Smooth muscle cell (in vitro differentiated cells): ENCODE measurements at regions not wholly inside any gene's neighbourhood (a gene's known extent, or its start where the extent isn't known, plus 50 kb on each side); places are given as distances from the start of the nearest gene placed in this dataset.
A peak's percentile ranks its signal among the peaks of the same experiment; 100 is the strongest.
"Not testable (repeated sequence)": the region's sequence is repeated elsewhere in the genome, so short reads cannot be mapped to it uniquely, and the experiment has no call there.

Experiments used
- DNase-seq: peaks from one replicate; lab custom pipeline; 2025; ENCODE audit not compliant: unreplicated experiment; lab: John Stamatoyannopoulos, UW
- H2AFZ ChIP-seq: fragments of 200-600 bp; sonication (generic); 2 replicates; pipeline ENCODE4 v1.6.0; 2016; ENCODE audit warnings: antibody characterized with exemption, low read depth, mild to moderate bottlenecking
- H3F3A ChIP-seq: fragments of 200-600 bp; sonication (generic); 2 replicates; pipeline ENCODE4 v1.6.0; 2017; ENCODE audit warnings: antibody characterized with exemption, low read depth
- H3K27ac ChIP-seq: fragments of 200-600 bp; sonication (generic); 2 replicates; pipeline ENCODE4 v1.5.1; 2016; ENCODE audit warnings: low read depth, mild to moderate bottlenecking
- H3K27me3 ChIP-seq: fragments of 200-600 bp; sonication (generic); 2 replicates; pipeline ENCODE4 v1.6.1; 2016; ENCODE audit warnings: low read depth, mild to moderate bottlenecking
- H3K36me3 ChIP-seq: fragments of 200-600 bp; sonication (generic); 2 replicates; pipeline ENCODE4 v1.5.1; 2016; ENCODE audit warnings: low read depth
- H3K4me1 ChIP-seq: fragments of 200-600 bp; sonication (generic); 2 replicates; pipeline ENCODE4 v1.5.1; 2016; ENCODE audit warnings: low read depth
- H3K4me2 ChIP-seq: fragments of 200-600 bp; sonication (generic); 2 replicates; pipeline ENCODE4 v1.6.0; 2016; ENCODE audit warnings: mild to moderate bottlenecking
- H3K4me3 ChIP-seq: fragments of 200-600 bp; sonication (generic); 2 replicates; pipeline ENCODE4 v1.5.1; 2016; ENCODE audit warnings: mild to moderate bottlenecking
- H3K79me2 ChIP-seq: fragments of 200-600 bp; sonication (generic); 2 replicates; pipeline ENCODE4 v1.6.0; 2016; ENCODE audit warnings: low read depth, mild to moderate bottlenecking
- H3K9ac ChIP-seq: fragments of 200-600 bp; sonication (generic); 2 replicates; pipeline ENCODE4 v1.6.0; 2016; ENCODE audit warnings: low read depth
- H3K9me3 ChIP-seq: fragments of 200-600 bp; sonication (generic); replicated peaks from 2 replicates; pipeline ENCODE4 v1.5.1; 2016; ENCODE audit warnings: low read depth
- H4K20me1 ChIP-seq: fragments of 200-600 bp; sonication (generic); 2 replicates; pipeline ENCODE4 v1.6.0; 2016; ENCODE audit warnings: low read depth
- CTCF ChIP-seq: fragments of 200-600 bp; sonication (generic); IDR thresholded peaks from 2 replicates; pipeline ENCODE4 v1.5.1; 2017; ENCODE audit warnings: borderline replicate concordance, mild to moderate bottlenecking, antibody characterized with exemption; ENCODE audit not compliant: insufficient read depth, poor library complexity, severe bottlenecking
- WGBS: methylation state at CpG from one replicate; pipeline ENCODE4 v1.1.7; 2016; ENCODE audit warnings: low lambda C conversion rate; 5-methylcytosine and 5-hydroxymethylcytosine counted together

- Histone ChIP-seq H3K9ac (no peak overlapping the region), H3K4me2 (no peak overlapping the region), H3K27ac (no peak overlapping the region), H3K4me1 (peaks cover 4% of the 10 kb centered on the region), H3K36me3 (no peaks in the 10 kb centered on the region), H3F3A (no peaks in the 10 kb centered on the region), H3K27me3 (no peaks in the 10 kb centered on the region), H3K4me3 (no peak overlapping the region), H3K79me2 (no peaks in the 10 kb centered on the region), H4K20me1 (no peaks in the 10 kb centered on the region), H3K9me3 (no peaks in the 10 kb centered on the region), H2AFZ (no peak overlapping the region)
- no peak for TF ChIP-seq CTCF
- DNase-seq = no peak
- 84% methylated on average over 7 of the region's 7 CpGs for WGBS
Measured at GRCh38 chr5:142521706-142522105, 164.2 kb downstream of the FGF1 start.

GRCh38 chr5:142520885-142521284 is 165.0 kb downstream of the FGF1 start:
- 7% methylated on average over 2 of the region's 2 CpGs for WGBS
- peak overlapping the region; percentile 18 for H3K4me2 ChIP-seq
- H3F3A ChIP-seq = no peaks in the 10 kb centered on the region
- H3K36me3 ChIP-seq = no peaks in the 10 kb centered on the region
- H3K9me3 ChIP-seq = no peaks in the 10 kb centered on the region
- H3K79me2 ChIP-seq = no peaks in the 10 kb centered on the region
- peaks cover 4% of the 10 kb centered on the region for H3K4me1 ChIP-seq
- TF ChIP-seq CTCF = no peak
- H4K20me1 ChIP-seq = no peaks in the 10 kb centered on the region
- no peak overlapping the region for H3K27ac ChIP-seq
- DNase-seq = no peak
- H2AFZ ChIP-seq = no peak overlapping the region
- no peaks in the 10 kb centered on the region for H3K27me3 ChIP-seq
- no peak overlapping the region for H3K4me3 ChIP-seq
- H3K9ac ChIP-seq = no peak overlapping the region

- H3K9me3 ChIP-seq, H3K4me1 ChIP-seq, H3K36me3 ChIP-seq, DNase-seq, H2AFZ ChIP-seq, H3K79me2 ChIP-seq, H3F3A ChIP-seq, H3K4me2 ChIP-seq, H4K20me1 ChIP-seq, H3K4me3 ChIP-seq, H3K9ac ChIP-seq, H3K27me3 ChIP-seq, H3K27ac ChIP-seq: not testable (repeated sequence)
- WGBS = 87% methylated on average over 1 of the region's 1 CpG
Measured at GRCh38 chr5:142519913-142520312, 166.0 kb downstream of the FGF1 start.

GRCh38 chr5:142517840-142518239 is 168.1 kb downstream of the FGF1 start:
- no peak overlapping the region for H3K9ac ChIP-seq
- peaks cover 4% of the 10 kb centered on the region for H3K4me1 ChIP-seq
- H2AFZ ChIP-seq = no peak overlapping the region
- no peaks in the 10 kb centered on the region for H3K27me3 ChIP-seq
- no peak for DNase-seq
- TF ChIP-seq CTCF = no peak
- H3K4me2 ChIP-seq = no peak overlapping the region
- H3K36me3 ChIP-seq = no peaks in the 10 kb centered on the region
- no peaks in the 10 kb centered on the region for H3K9me3 ChIP-seq
- H3F3A ChIP-seq = no peaks in the 10 kb centered on the region
- 92% methylated on average over 1 of the region's 1 CpG for WGBS
- no peaks in the 10 kb centered on the region for H3K79me2 ChIP-seq
- no peaks in the 10 kb centered on the region for H4K20me1 ChIP-seq
- H3K27ac ChIP-seq = no peak overlapping the region
- no peak overlapping the region for H3K4me3 ChIP-seq
